ENCODE measurements at regions not wholly inside any gene's neighbourhood (a gene's known extent, or its start where the extent isn't known, plus 50 kb on each side); places are given as distances from the start of the nearest gene placed in this dataset.
"Not testable (repeated sequence)": the region's sequence is repeated elsewhere in the genome, so short reads cannot be mapped to it uniquely, and the experiment has no call there.

DNA sequence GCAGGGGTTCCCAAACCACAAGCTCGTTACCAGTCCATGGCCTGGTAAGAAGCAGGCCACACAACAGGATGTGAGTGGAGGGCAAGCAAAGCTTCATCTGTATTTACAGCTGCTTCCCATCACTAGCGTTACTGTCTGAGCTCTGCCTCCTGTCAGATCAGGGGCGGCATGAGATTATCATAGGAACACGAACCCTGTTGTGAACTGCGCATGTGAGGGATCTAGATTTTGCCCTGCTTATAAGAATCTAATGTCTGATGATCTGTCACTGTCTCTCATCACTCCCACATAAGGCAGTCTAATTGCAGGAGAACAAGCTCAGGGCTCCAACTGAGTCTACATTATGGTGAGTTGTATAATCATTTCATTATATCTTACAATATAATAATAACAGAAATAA, 677.4 kb upstream of the SLITRK6 start:
- Mint-ChIP-seq H3K27me3 (ENCODE audit: low read depth) (no peaks in the 10 kb centered on the region), H3K4me3 (no peak overlapping the region), H3K27ac (no peak overlapping the region), H3K36me3 (no peaks in the 10 kb centered on the region), H3K4me1 (no peaks in the 10 kb centered on the region), H3K9me3 (no peaks in the 10 kb centered on the region)
- TF ChIP-seq, protein P1, sequence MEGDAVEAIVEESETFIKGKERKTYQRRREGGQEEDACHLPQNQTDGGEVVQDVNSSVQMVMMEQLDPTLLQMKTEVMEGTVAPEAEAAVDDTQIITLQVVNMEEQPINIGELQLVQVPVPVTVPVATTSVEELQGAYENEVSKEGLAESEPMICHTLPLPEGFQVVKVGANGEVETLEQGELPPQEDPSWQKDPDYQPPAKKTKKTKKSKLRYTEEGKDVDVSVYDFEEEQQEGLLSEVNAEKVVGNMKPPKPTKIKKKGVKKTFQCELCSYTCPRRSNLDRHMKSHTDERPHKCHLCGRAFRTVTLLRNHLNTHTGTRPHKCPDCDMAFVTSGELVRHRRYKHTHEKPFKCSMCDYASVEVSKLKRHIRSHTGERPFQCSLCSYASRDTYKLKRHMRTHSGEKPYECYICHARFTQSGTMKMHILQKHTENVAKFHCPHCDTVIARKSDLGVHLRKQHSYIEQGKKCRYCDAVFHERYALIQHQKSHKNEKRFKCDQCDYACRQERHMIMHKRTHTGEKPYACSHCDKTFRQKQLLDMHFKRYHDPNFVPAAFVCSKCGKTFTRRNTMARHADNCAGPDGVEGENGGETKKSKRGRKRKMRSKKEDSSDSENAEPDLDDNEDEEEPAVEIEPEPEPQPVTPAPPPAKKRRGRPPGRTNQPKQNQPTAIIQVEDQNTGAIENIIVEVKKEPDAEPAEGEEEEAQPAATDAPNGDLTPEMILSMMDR (IDR thresholded peaks at IDR 0.05; ENCODE audit: unreplicated experiment): no peak
- no peak for DNase-seq (ENCODE audit: low spot score in 2 of 2, unreplicated experiment in 2 of 2)

DNA sequence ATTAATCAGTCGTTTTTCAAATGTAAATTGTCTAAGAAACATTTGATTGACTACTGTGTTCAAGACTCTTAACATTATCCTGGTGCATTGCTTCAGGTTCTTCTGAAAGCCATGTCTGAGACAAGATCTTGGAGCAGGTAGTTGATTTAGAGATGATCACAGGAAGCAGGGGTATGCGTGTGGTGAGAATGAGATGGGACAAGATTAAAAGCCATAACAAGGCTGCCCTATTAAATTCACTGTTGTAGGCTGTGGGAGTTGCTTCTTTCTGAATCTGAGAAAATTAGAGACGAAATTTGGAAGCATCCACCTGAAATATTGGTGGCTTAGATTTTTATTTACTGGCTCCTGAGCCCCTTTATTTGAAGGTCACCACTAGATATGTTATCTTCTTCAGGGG, 687.4 kb upstream of the SLITRK6 start:
- Mint-ChIP-seq H3K27ac (no peak overlapping the region), H3K9me3 (no peaks in the 10 kb centered on the region), H3K27me3 (ENCODE audit: low read depth) (no peaks in the 10 kb centered on the region), H3K4me1 (no peaks in the 10 kb centered on the region), H3K36me3 (no peaks in the 10 kb centered on the region), H3K4me3 (no peak overlapping the region)
- no peak for DNase-seq (ENCODE audit: low spot score in 2 of 2, unreplicated experiment in 2 of 2)
- TF ChIP-seq, protein P1 (IDR thresholded peaks at IDR 0.05; ENCODE audit: unreplicated experiment): no peak

DNA sequence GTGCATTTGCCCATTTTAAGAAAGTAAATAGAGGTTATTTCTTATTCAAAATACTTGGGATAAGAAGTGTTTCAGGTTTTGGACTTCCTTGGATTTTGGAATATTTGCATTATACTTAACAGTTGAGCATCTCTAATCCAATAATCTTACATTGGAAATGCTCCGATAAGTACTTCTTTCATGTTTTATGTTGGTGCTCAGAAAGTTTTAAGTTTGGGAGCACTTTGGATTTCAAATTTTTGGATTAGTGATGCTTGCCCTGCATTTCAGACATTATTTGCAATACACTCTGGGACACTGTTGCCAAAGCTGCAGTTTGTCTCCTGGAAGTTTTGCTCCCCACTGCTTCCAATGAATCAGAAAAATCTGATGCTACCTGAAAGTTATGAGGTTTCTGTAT, 691.9 kb upstream of the SLITRK6 start:
- H3K36me3 Mint-ChIP-seq: no peaks in the 10 kb centered on the region
- TF ChIP-seq, protein P1 (IDR thresholded peaks at IDR 0.05; ENCODE audit: unreplicated experiment): no peak
- no peak for DNase-seq (ENCODE audit: low spot score in 2 of 2, unreplicated experiment in 2 of 2)
- H3K4me1 Mint-ChIP-seq: no peaks in the 10 kb centered on the region
- H3K9me3 Mint-ChIP-seq: no peaks in the 10 kb centered on the region
- no peak overlapping the region for H3K4me3 Mint-ChIP-seq
- H3K27me3 Mint-ChIP-seq (ENCODE audit: low read depth): no peaks in the 10 kb centered on the region
- no peak overlapping the region for H3K27ac Mint-ChIP-seq

DNA sequence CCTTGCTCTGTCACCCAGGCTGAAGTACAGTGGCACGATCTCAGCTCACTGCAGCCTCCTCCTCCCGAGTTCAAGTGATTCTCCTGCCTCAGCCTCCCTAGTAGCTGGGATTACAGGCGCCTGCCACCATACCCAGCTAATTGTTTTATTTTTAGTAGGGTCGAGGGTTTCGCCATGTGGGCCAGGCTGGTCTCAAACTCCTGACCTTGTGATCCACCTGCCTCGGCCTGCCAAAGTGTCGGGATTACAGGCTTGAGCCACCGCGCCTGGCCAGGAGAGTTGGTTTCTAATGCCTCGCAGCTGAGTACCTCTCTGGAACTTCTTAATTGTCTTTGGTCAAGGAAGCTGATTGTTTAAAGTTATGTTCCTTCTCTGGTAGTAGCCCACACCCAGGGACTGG, 702.7 kb upstream of the SLITRK6 start:
- not testable (repeated sequence) for DNase-seq (ENCODE audit: low spot score in 2 of 2, unreplicated experiment in 2 of 2); H3K27me3 Mint-ChIP-seq (ENCODE audit: low read depth); H3K4me1 Mint-ChIP-seq; H3K27ac Mint-ChIP-seq; H3K36me3 Mint-ChIP-seq; H3K9me3 Mint-ChIP-seq; H3K4me3 Mint-ChIP-seq

DNA sequence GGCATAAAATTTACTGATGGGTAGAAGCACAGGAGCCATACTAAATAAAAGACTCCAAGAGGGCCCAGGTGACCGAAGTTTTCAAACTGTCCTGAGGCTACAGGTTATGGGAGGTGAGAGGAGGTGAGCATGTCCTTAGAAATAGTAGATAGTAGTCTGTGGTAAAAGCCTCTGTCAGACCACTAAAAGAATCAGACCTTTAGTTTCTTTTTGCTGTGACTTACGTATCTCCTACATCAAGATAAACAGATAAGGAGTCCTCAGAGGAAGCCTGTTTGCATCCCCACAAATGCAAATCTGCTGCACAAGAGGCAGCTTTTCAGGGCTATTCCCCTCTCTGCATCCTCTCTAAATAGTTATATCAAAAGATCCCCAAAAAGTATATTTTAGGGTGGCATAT, 711.6 kb upstream of the SLITRK6 start:
- Mint-ChIP-seq H3K36me3 (no peaks in the 10 kb centered on the region), H3K27ac (no peak overlapping the region), H3K27me3 (ENCODE audit: low read depth) (no peaks in the 10 kb centered on the region), H3K4me1 (peaks cover 5% of the 10 kb centered on the region), H3K9me3 (peaks cover 6% of the 10 kb centered on the region), H3K4me3 (no peak overlapping the region)
- no peak for DNase-seq (ENCODE audit: low spot score in 2 of 2, unreplicated experiment in 2 of 2)
- TF ChIP-seq, protein P1 (IDR thresholded peaks at IDR 0.05; ENCODE audit: unreplicated experiment): no peak

DNA sequence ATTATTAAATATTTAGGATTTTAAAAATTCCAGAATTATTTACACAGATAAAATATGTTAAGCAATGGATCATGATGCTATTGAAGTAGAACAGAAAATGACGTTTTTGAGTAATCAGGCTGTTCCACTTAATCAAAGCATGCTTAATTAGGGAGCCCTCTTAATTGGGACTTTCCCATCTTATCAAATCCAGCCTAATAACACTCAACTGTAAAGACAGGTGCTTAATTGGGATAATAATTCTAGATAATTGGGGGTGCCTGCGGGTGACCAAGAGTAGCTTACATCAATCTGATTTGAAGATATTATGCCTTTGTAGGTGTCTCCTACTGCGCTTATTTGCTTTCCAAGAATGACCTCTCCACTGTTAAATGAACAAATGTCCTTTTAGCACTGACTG, 742.2 kb upstream of the SLITRK6 start:
- Mint-ChIP-seq H3K4me3 (no peak overlapping the region), H3K27ac (no peak overlapping the region), H3K36me3 (no peaks in the 10 kb centered on the region), H3K27me3 (ENCODE audit: low read depth) (no peaks in the 10 kb centered on the region), H3K9me3 (no peaks in the 10 kb centered on the region), H3K4me1 (no peaks in the 10 kb centered on the region)
- no peak for DNase-seq (ENCODE audit: low spot score in 2 of 2, unreplicated experiment in 2 of 2)
- TF ChIP-seq, protein P1 (IDR thresholded peaks at IDR 0.05; ENCODE audit: unreplicated experiment): no peak

Data from mesothelial cell of epicardium (in vitro differentiated cells).